ENCODE measurements at regions not wholly inside any gene's neighbourhood (a gene's known extent, or its start where the extent isn't known, plus 50 kb on each side); places are given as distances from the start of the nearest gene placed in this dataset.
"Not testable (repeated sequence)": the region's sequence is repeated elsewhere in the genome, so short reads cannot be mapped to it uniquely, and the experiment has no call there.

GRCh38 chr1:81502705-81503104 is 298.0 kb upstream of the ADGRL2 start:
- DNase-seq; H3K4me2 ChIP-seq (replicated peaks; ENCODE audit: extremely low read depth, low read length, poor library complexity, severe bottlenecking); H3K27ac ChIP-seq (ENCODE audit: low read depth in 1 of 2, low read length in 2 of 2); H3K36me3 Mint-ChIP-seq; H3K27me3 ChIP-seq (ENCODE audit: control insufficient read depth in 2 of 2, insufficient read depth in 2 of 2, low read length in 2 of 2); H3K79me2 ChIP-seq (ENCODE audit: insufficient read depth, low read length); H3K4me1 Mint-ChIP-seq; H3K9ac ChIP-seq (ENCODE audit: insufficient read depth, low read length, poor library complexity, severe bottlenecking); H3K27ac Mint-ChIP-seq; H3K36me3 ChIP-seq (replicated peaks in 1 of 2; ENCODE audit: control insufficient read depth in 1 of 2, insufficient read depth in 2 of 2, low read length in 2 of 2); H3K9me3 ChIP-seq (replicated peaks in 1 of 2; ENCODE audit: control insufficient read depth in 1 of 2, insufficient read depth in 1 of 2, low read length in 2 of 2); H4K20me1 ChIP-seq (ENCODE audit: insufficient read depth, low read length); H3K4me1 ChIP-seq (ENCODE audit: control insufficient read depth in 1 of 2, insufficient read depth in 2 of 2, low read length in 2 of 2); H2AFZ ChIP-seq (ENCODE audit: insufficient read depth, low read depth, low read length, poor library complexity, severe bottlenecking); H3K27me3 Mint-ChIP-seq (ENCODE audit: low read depth in 3 of 3); H3K4me3 Mint-ChIP-seq; intact Hi-C loops (cut with micrococcal nuclease); H3K4me3 ChIP-seq (replicated peaks in 1 of 3; ENCODE audit: low read depth in 2 of 3, low read length in 3 of 3): not testable (repeated sequence)
- H3K9me3 Mint-ChIP-seq = peaks cover 5 to 15% (median 11%) of the 10 kb centered on the region in 7 donors
- WGBS (ENCODE audit: insufficient coverage) = over 99% methylated on average over 8 of the region's 18 CpGs

GRCh38 chr1:81501485-81501884 is 299.2 kb upstream of the ADGRL2 start:
- H2AFZ ChIP-seq (ENCODE audit: insufficient read depth, low read depth, low read length, poor library complexity, severe bottlenecking); H3K27ac Mint-ChIP-seq; intact Hi-C loops (cut with micrococcal nuclease); H4K20me1 ChIP-seq (ENCODE audit: insufficient read depth, low read length); H3K9me3 ChIP-seq (replicated peaks in 1 of 2; ENCODE audit: control insufficient read depth in 1 of 2, insufficient read depth in 1 of 2, low read length in 2 of 2); H3K36me3 Mint-ChIP-seq; DNase-seq; H3K27ac ChIP-seq (ENCODE audit: low read depth in 1 of 2, low read length in 2 of 2); H3K4me1 Mint-ChIP-seq; H3K4me2 ChIP-seq (replicated peaks; ENCODE audit: extremely low read depth, low read length, poor library complexity, severe bottlenecking); H3K4me1 ChIP-seq (ENCODE audit: control insufficient read depth in 1 of 2, insufficient read depth in 2 of 2, low read length in 2 of 2); H3K9ac ChIP-seq (ENCODE audit: insufficient read depth, low read length, poor library complexity, severe bottlenecking); H3K27me3 Mint-ChIP-seq (ENCODE audit: low read depth in 3 of 3); H3K27me3 ChIP-seq (ENCODE audit: control insufficient read depth in 2 of 2, insufficient read depth in 2 of 2, low read length in 2 of 2); H3K79me2 ChIP-seq (ENCODE audit: insufficient read depth, low read length); H3K4me3 ChIP-seq (replicated peaks in 1 of 3; ENCODE audit: low read depth in 2 of 3, low read length in 3 of 3); H3K36me3 ChIP-seq (replicated peaks in 1 of 2; ENCODE audit: control insufficient read depth in 1 of 2, insufficient read depth in 2 of 2, low read length in 2 of 2); H3K4me3 Mint-ChIP-seq: not testable (repeated sequence)
- H3K9me3 Mint-ChIP-seq = peaks cover 5 to 15% (median 11%) of the 10 kb centered on the region in 7 donors
- WGBS (ENCODE audit: insufficient coverage) = 97% methylated on average over 14 of the region's 15 CpGs

GRCh38 chr1:81499487-81499886 is 301.2 kb upstream of the ADGRL2 start:
- peaks cover 3 to 14% (median 10%) of the 10 kb centered on the region in 7 donors for H3K9me3 Mint-ChIP-seq
- intact Hi-C loops (cut with micrococcal nuclease) = no loop called here
- TF ChIP-seq CTCF (IDR thresholded peaks at IDR 0.05) = no peak

More at GRCh38 chr1:81499487-81499886, 301.2 kb upstream of the ADGRL2 start:
- Histone ChIP-seq H2AFZ (ENCODE audit: insufficient read depth, low read depth, low read length, poor library complexity, severe bottlenecking) (no peak overlapping the region), H3K79me2 (ENCODE audit: insufficient read depth, low read length) (no peaks in the 10 kb centered on the region), H3K27me3 (ENCODE audit: control insufficient read depth in 2 of 2, insufficient read depth in 2 of 2, low read length in 2 of 2) (no peaks in the 10 kb centered on the region), H3K36me3 (replicated peaks in 1 of 2; ENCODE audit: control insufficient read depth in 1 of 2, insufficient read depth in 2 of 2, low read length in 2 of 2) (no peaks in the 10 kb centered on the region), H3K9me3 (replicated peaks in 1 of 2; ENCODE audit: control insufficient read depth in 1 of 2, insufficient read depth in 1 of 2, low read length in 2 of 2) (peaks cover 0 to 5% of the 10 kb centered on the region in 2 donors), H3K4me2 (replicated peaks; ENCODE audit: extremely low read depth, low read length, poor library complexity, severe bottlenecking) (no peak overlapping the region), H4K20me1 (ENCODE audit: insufficient read depth, low read length) (no peaks in the 10 kb centered on the region), H3K4me1 (ENCODE audit: control insufficient read depth in 1 of 2, insufficient read depth in 2 of 2, low read length in 2 of 2) (no peaks in the 10 kb centered on the region), H3K27ac (ENCODE audit: low read depth in 1 of 2, low read length in 2 of 2) (no peak overlapping the region), H3K4me3 (replicated peaks in 1 of 3; ENCODE audit: low read depth in 2 of 3, low read length in 3 of 3) (no peak overlapping the region), H3K9ac (ENCODE audit: insufficient read depth, low read length, poor library complexity, severe bottlenecking) (no peak overlapping the region)
- DNase-seq = no peak
- Mint-ChIP-seq H3K4me1 (no peaks in the 10 kb centered on the region), H3K27ac (no peak overlapping the region), H3K36me3 (no peaks in the 10 kb centered on the region), H3K27me3 (ENCODE audit: low read depth in 3 of 3) (peaks cover 0 to 2% (median 0%) of the 10 kb centered on the region in 3 donors), H3K4me3 (no peak overlapping the region)
- no CpG with 5 or more reads among the region's 2 CpGs for WGBS (ENCODE audit: insufficient coverage)
